Calu3 (cell line): ENCODE measurements at regions not wholly inside any gene's neighbourhood (a gene's known extent, or its start where the extent isn't known, plus 50 kb on each side); places are given as distances from the start of the nearest gene placed in this dataset.

Source experiments
- BruUV-seq: library from RNA; stranded (reverse); fragments of 400-500 nt; replicated peaks from 2 replicates; lab custom pipeline; 2021; lab: Mats Ljungman, UMichigan
- CTCF ChIA-PET: fragments of 300-600 bp; sonication (Branson Sonifier 250); formaldehyde crosslinking; loops from one replicate; lab custom pipeline; 2022; ENCODE audit warnings: antibody characterized with exemption; lab: Charles Lee
- DNase-seq: peaks from one replicate; pipeline ENCODE4 v3.0.0; 2022
- H3K27ac Mint-ChIP-seq: one replicate; pipeline ENCODE4 v1.8.0; 2022; ENCODE audit warnings: mixed read lengths; ENCODE audit not compliant: unreplicated experiment
- H3K27me3 Mint-ChIP-seq: one replicate; pipeline ENCODE4 v1.8.0; 2022; ENCODE audit warnings: mixed read lengths; ENCODE audit not compliant: unreplicated experiment
- H3K36me3 Mint-ChIP-seq: one replicate; pipeline ENCODE4 v1.8.0; 2022; ENCODE audit warnings: mild to moderate bottlenecking, moderate library complexity, mixed read lengths; ENCODE audit not compliant: insufficient read depth, unreplicated experiment
- H3K4me1 Mint-ChIP-seq: one replicate; pipeline ENCODE4 v1.8.0; 2022; ENCODE audit warnings: mild to moderate bottlenecking, low read depth, mixed read lengths; ENCODE audit not compliant: unreplicated experiment
- H3K4me3 Mint-ChIP-seq: one replicate; pipeline ENCODE4 v1.8.0; 2022; ENCODE audit warnings: mild to moderate bottlenecking, low read depth, moderate library complexity, mixed read lengths; ENCODE audit not compliant: unreplicated experiment
- H3K9me3 Mint-ChIP-seq: one replicate; pipeline ENCODE4 v1.8.0; 2022; ENCODE audit warnings: low read depth, mixed read lengths; ENCODE audit not compliant: unreplicated experiment
- intact Hi-C: fragments of 100-400 bp; cut with micrococcal nuclease; formaldehyde crosslinking; loops from one replicate; pipeline ENCODE4 v1.10.0; 2022; ENCODE audit not compliant: unreplicated experiment
- TF ChIP-seq, protein P1 (sequence below): fragments of 200-600 bp; IDR thresholded peaks from one replicate; pipeline ENCODE4 v1.8.0; 2022; ENCODE audit warnings: antibody characterized with exemption; ENCODE audit not compliant: unreplicated experiment

- intact Hi-C loops = no loop called here
- Mint-ChIP-seq H3K27ac (no peak overlapping the region), H3K9me3 (peaks cover 8% of the 10 kb centered on the region), H3K4me1 (no peaks in the 10 kb centered on the region), H3K36me3 (no peaks in the 10 kb centered on the region), H3K27me3 (no peaks in the 10 kb centered on the region), H3K4me3 (no peak overlapping the region)
- TF ChIP-seq, protein P1, sequence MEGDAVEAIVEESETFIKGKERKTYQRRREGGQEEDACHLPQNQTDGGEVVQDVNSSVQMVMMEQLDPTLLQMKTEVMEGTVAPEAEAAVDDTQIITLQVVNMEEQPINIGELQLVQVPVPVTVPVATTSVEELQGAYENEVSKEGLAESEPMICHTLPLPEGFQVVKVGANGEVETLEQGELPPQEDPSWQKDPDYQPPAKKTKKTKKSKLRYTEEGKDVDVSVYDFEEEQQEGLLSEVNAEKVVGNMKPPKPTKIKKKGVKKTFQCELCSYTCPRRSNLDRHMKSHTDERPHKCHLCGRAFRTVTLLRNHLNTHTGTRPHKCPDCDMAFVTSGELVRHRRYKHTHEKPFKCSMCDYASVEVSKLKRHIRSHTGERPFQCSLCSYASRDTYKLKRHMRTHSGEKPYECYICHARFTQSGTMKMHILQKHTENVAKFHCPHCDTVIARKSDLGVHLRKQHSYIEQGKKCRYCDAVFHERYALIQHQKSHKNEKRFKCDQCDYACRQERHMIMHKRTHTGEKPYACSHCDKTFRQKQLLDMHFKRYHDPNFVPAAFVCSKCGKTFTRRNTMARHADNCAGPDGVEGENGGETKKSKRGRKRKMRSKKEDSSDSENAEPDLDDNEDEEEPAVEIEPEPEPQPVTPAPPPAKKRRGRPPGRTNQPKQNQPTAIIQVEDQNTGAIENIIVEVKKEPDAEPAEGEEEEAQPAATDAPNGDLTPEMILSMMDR = no peak
- BruUV-seq = no TSS peak
- DNase-seq = no peak
- CTCF ChIA-PET = no interaction called here
Observed at GRCh38 chr12:114266536-114266935, 139.4 kb downstream of the TBX5 start.

- no peaks in the 10 kb centered on the region for H3K27me3 Mint-ChIP-seq
- CTCF ChIA-PET = no interaction called here
- intact Hi-C loops = no loop called here
- no peak overlapping the region for H3K27ac Mint-ChIP-seq
- peaks cover 12% of the 10 kb centered on the region for H3K9me3 Mint-ChIP-seq
- H3K4me3 Mint-ChIP-seq = no peak overlapping the region
- H3K36me3 Mint-ChIP-seq = no peaks in the 10 kb centered on the region
- no peak for DNase-seq
- no TSS peak for BruUV-seq
- TF ChIP-seq, protein P1 = no peak
- H3K4me1 Mint-ChIP-seq = no peaks in the 10 kb centered on the region
Observed at GRCh38 chr12:114265036-114265435, 140.9 kb downstream of the TBX5 start.

- H3K27ac Mint-ChIP-seq = no peak overlapping the region
- TF ChIP-seq, protein P1 = no peak
- no peak overlapping the region for H3K4me3 Mint-ChIP-seq
- peaks cover 16% of the 10 kb centered on the region for H3K9me3 Mint-ChIP-seq
- CTCF ChIA-PET = no interaction called here
- no peak for DNase-seq
- intact Hi-C loops = no loop called here
- H3K27me3 Mint-ChIP-seq = no peaks in the 10 kb centered on the region
- no TSS peak for BruUV-seq
- H3K4me1 Mint-ChIP-seq = no peaks in the 10 kb centered on the region
- H3K36me3 Mint-ChIP-seq = no peaks in the 10 kb centered on the region
Observed at GRCh38 chr12:114263056-114263805, 142.7 kb downstream of the TBX5 start.

DNA sequence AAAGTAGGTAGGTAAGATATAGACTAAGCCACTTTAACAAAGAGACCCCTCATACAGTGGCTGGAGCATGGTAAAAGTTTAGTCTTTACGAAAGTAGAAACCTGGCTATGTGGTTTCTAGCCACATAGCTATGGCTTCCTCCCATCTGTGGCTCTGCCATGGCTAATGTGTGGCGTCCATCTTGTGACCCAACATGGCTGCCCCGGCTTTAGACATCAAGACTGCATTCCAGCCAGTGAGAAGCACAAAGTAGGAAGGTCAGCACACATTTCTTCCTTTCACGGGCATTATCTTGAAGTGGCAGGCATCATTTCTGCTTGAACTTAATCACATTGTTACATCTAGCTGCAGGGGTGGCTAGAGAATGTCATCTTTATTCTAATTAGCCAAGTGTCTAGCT, 148.3 kb downstream of the TBX5 start:
- Mint-ChIP-seq H3K4me1 (no peaks in the 10 kb centered on the region), H3K4me3 (no peak overlapping the region), H3K36me3 (no peaks in the 10 kb centered on the region), H3K27me3 (no peaks in the 10 kb centered on the region), H3K9me3 (peaks cover 31% of the 10 kb centered on the region), H3K27ac (no peak overlapping the region)
- TF ChIP-seq, protein P1 = no peak
- CTCF ChIA-PET = no interaction called here
- intact Hi-C loops = no loop called here
- DNase-seq = no peak
- BruUV-seq = no TSS peak
